H1 (cell line): ENCODE measurements at regions not wholly inside any gene's neighbourhood (a gene's known extent, or its start where the extent isn't known, plus 50 kb on each side); places are given as distances from the start of the nearest gene placed in this dataset.

Experiments used
- ATF2 ChIP-seq: IDR thresholded peaks from 2 replicates; pipeline ENCODE4 v1.6.1; 2012; ENCODE audit warnings: low read length, inconsistent platforms
- CEBPB ChIP-seq: IDR thresholded peaks from 2 replicates; pipeline ENCODE4 v1.6.1; 2012; ENCODE audit warnings: low read depth, low read length
- CREB1 ChIP-seq: IDR thresholded peaks from 2 replicates; pipeline ENCODE4 v1.6.1; 2012; ENCODE audit warnings: inconsistent platforms
- CTCF ChIP-seq, 3 experiments: IDR thresholded peaks; 1 replicate in 2 of 3; 2 replicates in 1 of 3; pipeline versions ENCODE4 v1.5.1 to v1.6.1; 2011; ENCODE audit warnings: low read length in 3 of 3, mild to moderate bottlenecking in 3 of 3, inconsistent platforms in 2 of 3, low read depth in 1 of 3, moderate library complexity in 1 of 3; ENCODE audit not compliant: insufficient read depth in 1 of 3; ENCODE audit errors: control extremely low read depth in 1 of 3
- EP300 ChIP-seq, 2 experiments: IDR thresholded peaks; 1 replicate in 1 of 2; 2 replicates in 1 of 2; pipeline ENCODE4 v1.6.1; 2011 to 2012; ENCODE audit warnings: low read depth in 2 of 2, low read length in 2 of 2, mild to moderate bottlenecking in 2 of 2, borderline replicate concordance in 1 of 2, inconsistent platforms in 1 of 2, moderate library complexity in 1 of 2
- EZH2 ChIP-seq: fragments of 200-600 bp; sonication (generic); IDR thresholded peaks from 2 replicates; pipeline ENCODE4 v1.7.1; 2012; ENCODE audit warnings: low read depth, mild to moderate bottlenecking, moderate library complexity, low read length, inconsistent platforms; ENCODE audit not compliant: severe bottlenecking
- JUND ChIP-seq: IDR thresholded peaks from 2 replicates; pipeline ENCODE4 v1.6.1; 2011; ENCODE audit warnings: mild to moderate bottlenecking, improper control_type of control experiment, low read length
- MAX ChIP-seq: IDR thresholded peaks from 2 replicates; pipeline ENCODE4 v1.6.1; 2012; ENCODE audit warnings: inconsistent platforms
- NRF1 ChIP-seq: IDR thresholded peaks from 2 replicates; pipeline ENCODE4 v1.6.1; 2011; ENCODE audit warnings: mild to moderate bottlenecking, low read depth, low read length, improper control_type of control experiment
- POLR2A ChIP-seq, 2 experiments: IDR thresholded peaks; 1 replicate in 1 of 2; 2 replicates in 1 of 2; pipeline ENCODE4 v1.6.1; 2011; ENCODE audit warnings: low read depth in 2 of 2, low read length in 2 of 2, mild to moderate bottlenecking in 2 of 2; ENCODE audit errors: control extremely low read depth in 1 of 2
- POLR2AphosphoS5 ChIP-seq: IDR thresholded peaks from 2 replicates; pipeline ENCODE4 v1.6.1; 2011; ENCODE audit warnings: low read depth, low read length
- SIX5 ChIP-seq: IDR thresholded peaks from 2 replicates; pipeline ENCODE4 v1.6.1; 2011; ENCODE audit warnings: mild to moderate bottlenecking, low read depth, low read length
- SRF ChIP-seq: IDR thresholded peaks from 2 replicates; pipeline ENCODE4 v1.6.1; 2011; ENCODE audit warnings: mild to moderate bottlenecking, low read depth, low read length, moderate library complexity
- TAF1 ChIP-seq: IDR thresholded peaks from 2 replicates; pipeline ENCODE4 v1.6.1; 2011; ENCODE audit warnings: mild to moderate bottlenecking, low read depth, low read length

GRCh38 chr9:110130791-110131416 is 77.1 kb downstream of the C9orf152 start:
- TF ChIP-seq POLR2A (IDR thresholded peaks at IDR 0.05; ENCODE audit: control extremely low read depth in 1 of 2, low read depth in 2 of 2, low read length in 2 of 2) (no peak), JUND (no peak), CTCF (IDR thresholded peaks at IDR 0.05; ENCODE audit: control extremely low read depth in 1 of 3, insufficient read depth in 1 of 3, low read depth in 1 of 3, low read length in 3 of 3) (no peak), EZH2 (no peak), MAX (no peak), SRF (no peak), ATF2 (no peak), POLR2AphosphoS5 (no peak), CREB1 (no peak), CEBPB (no peak), TAF1 (no peak), EP300 (IDR thresholded peaks at IDR 0.05; ENCODE audit: borderline replicate concordance in 1 of 2, low read depth in 2 of 2, low read length in 2 of 2) (no peak), NRF1 (no peak), SIX5 (no peak)
